ENCODE measurements at regions not wholly inside any gene's neighbourhood (a gene's known extent, or its start where the extent isn't known, plus 50 kb on each side); places are given as distances from the start of the nearest gene placed in this dataset.

GRCh38 chr20:56843817-56844216 lies 214.7 kb downstream of the TFAP2C start (continued):
- no peak for TF ChIP-seq MLLT1 (IDR thresholded peaks at IDR 0.05)

GRCh38 chr20:56845546-56846086 lies 216.5 kb downstream of the TFAP2C start:
- WGBS (ENCODE audit: insufficient coverage, insufficient replicate concordance, low lambda C conversion rate, missing lambda C conversion rate): 0% methylated on average over 4 of the region's 4 CpGs
- no peak overlapping the region for H3K27ac ChIP-seq (ENCODE audit: control insufficient read depth, insufficient read depth)
- no peaks in the 10 kb centered on the region for H4K20me1 ChIP-seq (ENCODE audit: control insufficient read depth, insufficient read depth)
- POLR2A ChIA-PET: interaction anchor here (0.6 kb wide), 1 partner anchor 51 kb away, joined by 3 read pairs; no protein-coding TSS in a partner anchor
- no peak for ATAC-seq
- H2AFZ ChIP-seq (ENCODE audit: control insufficient read depth, low read depth, low read length): no peak overlapping the region
- H3K4me2 ChIP-seq (ENCODE audit: control insufficient read depth, insufficient read depth): no peak overlapping the region
- in situ Hi-C loops (cut with MboI) (no loop called here), intact Hi-C loops (cut with micrococcal nuclease; ENCODE audit: unreplicated experiment) (no loop called here)
- no peaks in the 10 kb centered on the region for H3K36me3 ChIP-seq (ENCODE audit: control insufficient read depth in 2 of 2, insufficient read depth in 2 of 2, low read length in 1 of 2)
- H3K27me3 ChIP-seq (replicated peaks in 1 of 2; ENCODE audit: control insufficient read depth in 2 of 2, insufficient read depth in 2 of 2, low read length in 1 of 2): no peaks in the 10 kb centered on the region
- H3K9me3 ChIP-seq (replicated peaks; ENCODE audit: control insufficient read depth, insufficient read depth, low read length): no peaks in the 10 kb centered on the region; the same call in 2 of the 3 replicates
- peak in 1 of 2 experiments; percentile 23; a peak in 1 of 4 replicates for TF ChIP-seq IKZF2 (IDR thresholded peaks at IDR 0.05)
- TF ChIP-seq IKZF1 (conservative IDR thresholded peaks at IDR 0.05): peak; percentile 51; the same call in 1 of the 2 replicates
- no peak for TF ChIP-seq MLLT1 (IDR thresholded peaks at IDR 0.05)
- no peaks in the 10 kb centered on the region for H3K79me2 ChIP-seq (ENCODE audit: control insufficient read depth, insufficient read depth, low read length)
- CTCF ChIA-PET: interaction anchor here (1.2 kb wide), 1 partner anchor 12 kb away, joined by 3 read pairs; no protein-coding TSS in a partner anchor
- RAD21 ChIA-PET (ENCODE audit: unreplicated experiment): no interaction called here
- BruUV-seq (replicated peaks): no TSS peak
- H3K4me1 ChIP-seq (ENCODE audit: control insufficient read depth, insufficient read depth, low read length): no peaks in the 10 kb centered on the region; the same call in 1 of the 2 replicates
- no peak overlapping the region for H3K4me3 ChIP-seq
- FAIRE-seq: no peak
- SMC1A ChIA-PET (ENCODE audit: uncharacterized antibody, unreplicated experiment): no interaction called here
- no peak for DNase-seq (ENCODE audit: low read depth, low spot score)
- no peak overlapping the region for H3K9ac ChIP-seq (ENCODE audit: control insufficient read depth, insufficient read depth, low read length)
